ENCODE measurements at regions not wholly inside any gene's neighbourhood (a gene's known extent, or its start where the extent isn't known, plus 50 kb on each side); places are given as distances from the start of the nearest gene placed in this dataset.

GRCh38 chr21:35136586-35137219 is 87.6 kb upstream of the RUNX1 start:
- CTCF ChIA-PET = no interaction called here
- POLR2A ChIA-PET = interaction anchor here (0.8 to 1.7 kb wide), 9 partner anchors 13 to 253 kb away, joined by 3 to 7 read pairs (median 4); no protein-coding TSS in a partner anchor
- Mint-ChIP-seq H3K36me3 (ENCODE audit: insufficient read depth, unreplicated experiment) (no peaks in the 10 kb centered on the region), H3K9me3 (ENCODE audit: unreplicated experiment) (no peaks in the 10 kb centered on the region), H3K4me1 (ENCODE audit: insufficient read depth, unreplicated experiment) (peaks cover 25% of the 10 kb centered on the region), H3K4me3 (ENCODE audit: unreplicated experiment) (no peak overlapping the region), H3K27me3 (ENCODE audit: insufficient read depth, unreplicated experiment) (no peaks in the 10 kb centered on the region), H3K27ac (ENCODE audit: low read depth, unreplicated experiment) (peak overlapping the region; percentile 86)
- BruUV-seq (replicated peaks) = no TSS peak
- DNase-seq (ENCODE audit: unreplicated experiment) = peak; percentile 37
- TF ChIP-seq CTCF (IDR thresholded peaks at IDR 0.05; ENCODE audit: unreplicated experiment) = no peak
- intact Hi-C loops (cut with micrococcal nuclease) = no loop called here

DNA sequence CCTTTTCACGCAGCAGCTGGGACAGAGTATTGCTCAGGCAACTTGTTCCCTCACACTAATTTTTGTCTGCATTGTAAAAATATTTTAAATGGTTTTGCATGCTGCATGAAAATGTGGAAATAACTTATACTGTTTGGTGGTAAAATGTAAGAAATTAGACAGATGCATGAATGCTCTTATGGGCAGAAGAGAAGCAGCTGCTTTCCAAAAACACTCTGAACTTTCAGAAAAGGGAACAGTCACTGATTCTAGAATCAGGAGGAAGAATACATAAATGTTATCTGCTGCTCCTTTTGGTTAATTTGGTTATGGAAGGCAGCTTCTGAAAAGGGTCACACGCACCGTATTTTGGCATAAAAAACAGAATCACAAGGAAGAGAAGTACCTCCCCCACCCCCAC is 87.0 kb upstream of the RUNX1 start:
- H3K4me1 Mint-ChIP-seq (ENCODE audit: insufficient read depth, unreplicated experiment) = peaks cover 25% of the 10 kb centered on the region
- H3K9me3 Mint-ChIP-seq (ENCODE audit: unreplicated experiment) = no peaks in the 10 kb centered on the region
- no peaks in the 10 kb centered on the region for H3K27me3 Mint-ChIP-seq (ENCODE audit: insufficient read depth, unreplicated experiment)
- ChIA-PET CTCF (no interaction called here), POLR2A (interaction anchor here (0.8 to 1.7 kb wide), 7 partner anchors 14 to 140 kb away, joined by 3 to 6 read pairs (median 4); no protein-coding TSS in a partner anchor)
- no peak overlapping the region for H3K4me3 Mint-ChIP-seq (ENCODE audit: unreplicated experiment)
- peak overlapping the region; percentile 86 for H3K27ac Mint-ChIP-seq (ENCODE audit: low read depth, unreplicated experiment)
- no peak for TF ChIP-seq CTCF (IDR thresholded peaks at IDR 0.05; ENCODE audit: unreplicated experiment)
- BruUV-seq (replicated peaks) = no TSS peak
- intact Hi-C loops (cut with micrococcal nuclease) = no loop called here
- DNase-seq (ENCODE audit: unreplicated experiment) = no peak
- no peaks in the 10 kb centered on the region for H3K36me3 Mint-ChIP-seq (ENCODE audit: insufficient read depth, unreplicated experiment)

GRCh38 chr21:35135481-35135880 is 86.4 kb upstream of the RUNX1 start:
- no peaks in the 10 kb centered on the region for H3K27me3 Mint-ChIP-seq (ENCODE audit: insufficient read depth, unreplicated experiment)
- POLR2A ChIA-PET = interaction anchor here (1.2 to 1.7 kb wide), 2 partner anchors 14 to 33 kb away, joined by 3 read pairs; no protein-coding TSS in a partner anchor

GRCh38 chr21:35134309-35134708 is 85.2 kb upstream of the RUNX1 start:
- Mint-ChIP-seq H3K4me3 (ENCODE audit: unreplicated experiment) (no peak overlapping the region), H3K27me3 (ENCODE audit: insufficient read depth, unreplicated experiment) (no peaks in the 10 kb centered on the region), H3K27ac (ENCODE audit: low read depth, unreplicated experiment) (no peak overlapping the region), H3K9me3 (ENCODE audit: unreplicated experiment) (no peaks in the 10 kb centered on the region), H3K4me1 (ENCODE audit: insufficient read depth, unreplicated experiment) (peaks cover 25% of the 10 kb centered on the region), H3K36me3 (ENCODE audit: insufficient read depth, unreplicated experiment) (no peaks in the 10 kb centered on the region)
- no peak for DNase-seq (ENCODE audit: unreplicated experiment)
- no TSS peak for BruUV-seq (replicated peaks)
- ChIA-PET CTCF (no interaction called here), POLR2A (no interaction called here)
- intact Hi-C loops (cut with micrococcal nuclease) = no loop called here
- TF ChIP-seq CTCF (IDR thresholded peaks at IDR 0.05; ENCODE audit: unreplicated experiment) = no peak

More at GRCh38 chr21:35135481-35135880, 86.4 kb upstream of the RUNX1 start:
- H3K27ac Mint-ChIP-seq (ENCODE audit: low read depth, unreplicated experiment) = peak overlapping the region; percentile 86
- no peak for TF ChIP-seq CTCF (IDR thresholded peaks at IDR 0.05; ENCODE audit: unreplicated experiment)
- H3K36me3 Mint-ChIP-seq (ENCODE audit: insufficient read depth, unreplicated experiment) = no peaks in the 10 kb centered on the region
- intact Hi-C loops (cut with micrococcal nuclease) = no loop called here
- CTCF ChIA-PET = no interaction called here
- H3K4me3 Mint-ChIP-seq (ENCODE audit: unreplicated experiment) = no peak overlapping the region
- no TSS peak for BruUV-seq (replicated peaks)
- peaks cover 25% of the 10 kb centered on the region for H3K4me1 Mint-ChIP-seq (ENCODE audit: insufficient read depth, unreplicated experiment)
- no peaks in the 10 kb centered on the region for H3K9me3 Mint-ChIP-seq (ENCODE audit: unreplicated experiment)
- DNase-seq (ENCODE audit: unreplicated experiment) = no peak

Data from MCF 10A (cell line).